H9 (cell line): ENCODE measurements at regions not wholly inside any gene's neighbourhood (a gene's known extent, or its start where the extent isn't known, plus 50 kb on each side); places are given as distances from the start of the nearest gene placed in this dataset.

ENCODE experiments used
- DNase-seq: peaks from one replicate; pipeline ENCODE4 v3.0.0-alpha.2; 2017
- H2AFZ ChIP-seq: one replicate; pipeline ENCODE4 v1.6.1; 2013; ENCODE audit warnings: mild to moderate bottlenecking, low read length, control low read depth, moderate library complexity
- H2AK5ac ChIP-seq: 2 replicates; pipeline ENCODE4 v1.6.1; 2013; ENCODE audit warnings: low read length, control low read depth, mixed read lengths; ENCODE audit not compliant: insufficient read length
- H2BK120ac ChIP-seq: one replicate; pipeline ENCODE4 v1.6.1; 2013; ENCODE audit warnings: low read depth, mild to moderate bottlenecking, low read length, control low read depth, inconsistent platforms; ENCODE audit not compliant: poor library complexity, severe bottlenecking
- H2BK12ac ChIP-seq: 2 replicates; pipeline ENCODE4 v1.6.1; 2013; ENCODE audit warnings: low read length, control low read depth, mixed read lengths, low read depth; ENCODE audit not compliant: insufficient read length
- H2BK15ac ChIP-seq: 2 replicates; pipeline ENCODE4 v1.6.1; 2013; ENCODE audit warnings: low read depth, low read length, control low read depth
- H2BK20ac ChIP-seq: one replicate; pipeline ENCODE4 v1.6.1; 2013; ENCODE audit warnings: low read depth, mild to moderate bottlenecking, low read length, control low read depth, inconsistent platforms; ENCODE audit not compliant: poor library complexity, severe bottlenecking
- H2BK5ac ChIP-seq: 2 replicates; pipeline ENCODE4 v1.6.1; 2013; ENCODE audit warnings: low read length, control low read depth, mixed read lengths; ENCODE audit not compliant: insufficient read length
- H3K14ac ChIP-seq: 2 replicates; pipeline ENCODE4 v1.6.1; 2013; ENCODE audit warnings: low read length, control low read depth; ENCODE audit not compliant: insufficient read depth
- H3K18ac ChIP-seq: 2 replicates; pipeline ENCODE4 v1.6.1; 2013; ENCODE audit warnings: low read depth, mild to moderate bottlenecking, mixed read lengths, low read length, control low read depth; ENCODE audit not compliant: insufficient read length
- H3K23ac ChIP-seq: 2 replicates; pipeline ENCODE4 v1.6.1; 2013; ENCODE audit warnings: low read length, control low read depth, mixed read lengths, low read depth; ENCODE audit not compliant: insufficient read length
- H3K23me2 ChIP-seq: 2 replicates; pipeline ENCODE4 v1.6.1; 2013; ENCODE audit warnings: low read depth, mild to moderate bottlenecking, mixed read lengths, low read length, control low read depth; ENCODE audit not compliant: insufficient read length, poor library complexity, severe bottlenecking
- H3K27ac ChIP-seq: 2 replicates; pipeline ENCODE4 v1.5.1; 2013; ENCODE audit warnings: low read length, control low read depth, mixed read lengths, low read depth; ENCODE audit not compliant: insufficient read length
- H3K27me3 ChIP-seq: 2 replicates; pipeline ENCODE4 v1.6.1; 2013; ENCODE audit warnings: low read length, control low read depth, inconsistent platforms; ENCODE audit not compliant: insufficient read depth
- H3K4ac ChIP-seq: 2 replicates; pipeline ENCODE4 v1.6.1; 2013; ENCODE audit warnings: low read depth, mild to moderate bottlenecking, control low read depth, inconsistent platforms, low read length, moderate library complexity
- H3K4me1 ChIP-seq: 2 replicates; pipeline ENCODE4 v1.6.1; 2013; ENCODE audit warnings: low read length, control low read depth, inconsistent platforms; ENCODE audit not compliant: insufficient read depth
- H3K4me2 ChIP-seq: 2 replicates; pipeline ENCODE4 v1.6.1; 2013; ENCODE audit warnings: low read length, control low read depth, mixed read lengths; ENCODE audit not compliant: insufficient read length, insufficient read depth
- H3K56ac ChIP-seq: 2 replicates; pipeline ENCODE4 v1.6.1; 2013; ENCODE audit warnings: low read depth, mild to moderate bottlenecking, mixed read lengths, low read length, control low read depth; ENCODE audit not compliant: insufficient read length
- H3K79me1 ChIP-seq: 2 replicates; pipeline ENCODE4 v1.6.1; 2013; ENCODE audit warnings: low read depth, mild to moderate bottlenecking, moderate library complexity, low read length, control low read depth, inconsistent platforms; ENCODE audit not compliant: insufficient read depth, poor library complexity, severe bottlenecking
- H3K79me2 ChIP-seq: 2 replicates; pipeline ENCODE4 v1.6.1; 2013; ENCODE audit warnings: low read length, control low read depth, inconsistent platforms; ENCODE audit not compliant: insufficient read depth
- H3K9ac ChIP-seq: 2 replicates; pipeline ENCODE4 v1.6.1; 2013; ENCODE audit warnings: low read length, control low read depth, mixed read lengths; ENCODE audit not compliant: insufficient read length; ENCODE audit errors: extremely low read depth
- H3K9me3 ChIP-seq: one replicate; pipeline ENCODE4 v1.6.1; 2013; ENCODE audit warnings: low read depth, low read length, inconsistent platforms; ENCODE audit not compliant: control insufficient read depth
- H3T11ph ChIP-seq: one replicate; pipeline ENCODE4 v1.6.1; 2013; ENCODE audit warnings: mild to moderate bottlenecking, low read length, control low read depth, inconsistent platforms
- H4K20me1 ChIP-seq: one replicate; pipeline ENCODE4 v1.6.1; 2013; ENCODE audit not compliant: control insufficient read depth, insufficient read length, insufficient read depth
- H4K5ac ChIP-seq: 2 replicates; pipeline ENCODE4 v1.6.1; 2013; ENCODE audit warnings: low read depth, mild to moderate bottlenecking, mixed read lengths, low read length, control low read depth; ENCODE audit not compliant: insufficient read length
- H4K8ac ChIP-seq: replicated peaks from 2 replicates; pipeline ENCODE4 v1.6.1; 2013; ENCODE audit warnings: low read length, control low read depth, mixed read lengths, low read depth; ENCODE audit not compliant: insufficient read length
- H4K91ac ChIP-seq: 2 replicates; pipeline ENCODE4 v1.6.1; 2013; ENCODE audit warnings: low read depth, mild to moderate bottlenecking, moderate library complexity, mixed read lengths, low read length, control low read depth; ENCODE audit not compliant: insufficient read length
- H3K27ac Mint-ChIP-seq, 3 experiments: 2 replicates in 2 of 3; 3 replicates in 1 of 3; pipeline ENCODE4 v1.8.0; 2020 to 2021; ENCODE audit warnings: mixed read lengths in 3 of 3, mild to moderate bottlenecking in 1 of 3, moderate library complexity in 1 of 3
- H3K27me3 Mint-ChIP-seq: 2 replicates; pipeline ENCODE4 v1.8.0; 2021; ENCODE audit warnings: low read depth, mild to moderate bottlenecking, moderate library complexity, mixed read lengths
- H3K36me3 Mint-ChIP-seq, 3 experiments: 2 replicates in 2 of 3; 3 replicates in 1 of 3; pipeline ENCODE4 v1.8.0; 2020 to 2021; ENCODE audit warnings: low read depth in 3 of 3, mixed read lengths in 3 of 3; ENCODE audit not compliant: insufficient read depth in 1 of 3
- H3K4me1 Mint-ChIP-seq, 2 experiments: 2 replicates each; pipeline ENCODE4 v1.8.0; 2020; ENCODE audit warnings: mixed read lengths in 2 of 2
- H3K4me3 Mint-ChIP-seq, 2 experiments: 2 replicates in 1 of 2; 3 replicates in 1 of 2; pipeline ENCODE4 v1.8.0; 2020 to 2021; ENCODE audit warnings: mild to moderate bottlenecking in 2 of 2, mixed read lengths in 2 of 2, moderate library complexity in 1 of 2
- H3K9me3 Mint-ChIP-seq, 2 experiments: 2 replicates in 1 of 2; 3 replicates in 1 of 2; pipeline ENCODE4 v1.8.0; 2020; ENCODE audit warnings: mild to moderate bottlenecking in 2 of 2, mixed read lengths in 2 of 2, moderate library complexity in 1 of 2
- CTCF ChIP-seq: fragments of 200-600 bp; sonication (generic); conservative IDR thresholded peaks from 3 replicates; pipeline ENCODE4 v1.8.0; 2021; ENCODE audit warnings: antibody characterized with exemption, mild to moderate bottlenecking
- WGBS: extraction: QIAGEN DNeasy Blood & Tissue Kit; methylation state at CpG from one replicate; pipeline ENCODE4 v1.1.7; 2013; ENCODE audit warnings: missing lambda C conversion rate, low lambda C conversion rate, mixed read lengths; ENCODE audit not compliant: insufficient read length; ENCODE audit errors: extremely low coverage; 5-methylcytosine and 5-hydroxymethylcytosine counted together

GRCh38 chr12:58470266-58471010 lies 449.9 kb downstream of the LRIG3 start:
- Histone ChIP-seq H2BK5ac (no peak overlapping the region), H3K9ac (no peak overlapping the region), H3K23me2 (no peaks in the 10 kb centered on the region), H3K18ac (no peak overlapping the region), H2BK120ac (no peak overlapping the region), H3K79me2 (no peaks in the 10 kb centered on the region), H3K27ac (no peak overlapping the region), H3K4ac (no peak overlapping the region), H3K9me3 (peaks cover 7% of the 10 kb centered on the region), H4K5ac (no peak overlapping the region), H2BK20ac (no peak overlapping the region), H3K23ac (no peak overlapping the region), H2BK15ac (no peak overlapping the region), H4K8ac (no peak overlapping the region), H3K4me2 (no peak overlapping the region), H3K4me1 (no peaks in the 10 kb centered on the region), H2AFZ (no peak overlapping the region), H3K27me3 (no peaks in the 10 kb centered on the region), H2AK5ac (no peak overlapping the region), H4K20me1 (no peaks in the 10 kb centered on the region), H3K79me1 (no peaks in the 10 kb centered on the region), H3K56ac (no peak overlapping the region), H3K14ac (no peak overlapping the region), H3T11ph (no peak overlapping the region), H4K91ac (no peak overlapping the region), H2BK12ac (no peak overlapping the region)
- no peak overlapping the region for H3K27ac Mint-ChIP-seq
- H3K4me1 Mint-ChIP-seq, result no peaks in the 10 kb centered on the region
- no CpG with 5 or more reads among the region's 1 CpG for WGBS
- no peak for DNase-seq
- no peak for TF ChIP-seq CTCF
- peaks cover 10 to 24% (median 13%) of the 10 kb centered on the region in 3 experiments for H3K36me3 Mint-ChIP-seq
- H3K4me3 Mint-ChIP-seq, result no peak overlapping the region
- H3K9me3 Mint-ChIP-seq, result peaks cover 26 to 27% of the 10 kb centered on the region in 2 experiments
- H3K27me3 Mint-ChIP-seq, result peaks cover 2% of the 10 kb centered on the region; the same call in 1 of the 2 replicates
